BJ (cell line): ENCODE measurements at regions not wholly inside any gene's neighbourhood (a gene's known extent, or its start where the extent isn't known, plus 50 kb on each side); places are given as distances from the start of the nearest gene placed in this dataset.

ENCODE experiments used
- CTCF ChIA-PET: fragments of 350-600 bp; formaldehyde crosslinking; extraction: SDS; loops from one replicate; lab custom pipeline; 2021; ENCODE audit warnings: antibody characterized with exemption, inconsistent platforms; lab: Yijun Ruan, JAX
- POLR2A ChIA-PET: fragments of 300-600 bp; sonication (Branson Sonifier 250); formaldehyde crosslinking; extraction: SDS; loops from one replicate; lab custom pipeline; 2021; ENCODE audit warnings: antibody characterized with exemption; lab: Charles Lee
- DNase-seq: peaks from one replicate; pipeline ENCODE4 v3.0.0-alpha.2; 2011; ENCODE audit warnings: low read depth
- H3K27me3 ChIP-seq: 2 replicates; pipeline ENCODE4 v1.6.0; 2011; ENCODE audit warnings: low read length; ENCODE audit not compliant: control insufficient read depth, insufficient read depth
- H3K36me3 ChIP-seq: 2 replicates; pipeline ENCODE4 v1.5.1; 2011; ENCODE audit warnings: low read length; ENCODE audit not compliant: control insufficient read depth, insufficient read depth
- H3K4me3 ChIP-seq: 2 replicates; pipeline ENCODE4 v1.5.1; 2011; ENCODE audit warnings: low read depth, mild to moderate bottlenecking, control low read depth, low read length
- CTCF ChIP-seq: IDR thresholded peaks from 2 replicates; pipeline ENCODE4 v1.5.1; 2011; ENCODE audit warnings: low read depth, mild to moderate bottlenecking, control low read depth, inconsistent platforms, low read length, moderate library complexity; ENCODE audit not compliant: insufficient read depth

DNA sequence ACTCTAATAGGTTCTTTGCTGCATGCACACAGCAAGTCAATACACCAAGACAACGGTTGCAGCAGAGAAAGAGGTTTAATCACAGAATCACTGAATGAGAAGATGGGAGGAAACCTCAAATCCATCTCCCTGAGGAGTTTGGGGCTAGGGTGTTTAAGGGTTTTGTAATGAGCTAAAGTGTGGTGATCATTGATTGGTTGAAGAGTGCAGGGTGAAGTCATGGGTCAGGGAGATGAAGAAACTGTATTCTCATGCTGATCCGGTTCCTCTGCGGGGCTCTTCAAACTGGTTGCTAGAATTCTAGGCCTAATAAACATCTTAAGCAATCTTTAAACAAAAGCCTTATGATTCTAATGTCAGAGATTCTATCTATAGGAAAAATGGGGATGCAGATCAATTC lies 432.5 kb upstream of the FAM47C start:
- TF ChIP-seq CTCF, result no peak
- no peak overlapping the region for H3K4me3 ChIP-seq
- no peaks in the 10 kb centered on the region for H3K36me3 ChIP-seq
- no peaks in the 10 kb centered on the region for H3K27me3 ChIP-seq
- ChIA-PET CTCF (no interaction called here), POLR2A (no interaction called here)
- DNase-seq, result no peak

- CTCF ChIA-PET, result no interaction called here
- H3K4me3 ChIP-seq, result no peak overlapping the region
- no peak for DNase-seq
- H3K36me3 ChIP-seq, result no peaks in the 10 kb centered on the region
- no peaks in the 10 kb centered on the region for H3K27me3 ChIP-seq
- POLR2A ChIA-PET, result no interaction called here
- no peak for TF ChIP-seq CTCF
These were observed 431.2 kb upstream of the FAM47C start for GRCh38 chrX:36577006-36577405.

GRCh38 chrX:36581030-36581429 lies 427.1 kb upstream of the FAM47C start:
- no peaks in the 10 kb centered on the region for H3K36me3 ChIP-seq
- H3K27me3 ChIP-seq, result no peaks in the 10 kb centered on the region
- CTCF ChIA-PET, result no interaction called here
- no peak for TF ChIP-seq CTCF
- no peak for DNase-seq
- POLR2A ChIA-PET, result no interaction called here
- no peak overlapping the region for H3K4me3 ChIP-seq

GRCh38 chrX:36583674-36584073 lies 424.5 kb upstream of the FAM47C start:
- H3K27me3 ChIP-seq, result no peaks in the 10 kb centered on the region
- no peak for TF ChIP-seq CTCF
- no peak overlapping the region for H3K4me3 ChIP-seq
- ChIA-PET POLR2A (no interaction called here), CTCF (no interaction called here)
- DNase-seq, result no peak
- no peaks in the 10 kb centered on the region for H3K36me3 ChIP-seq

DNA sequence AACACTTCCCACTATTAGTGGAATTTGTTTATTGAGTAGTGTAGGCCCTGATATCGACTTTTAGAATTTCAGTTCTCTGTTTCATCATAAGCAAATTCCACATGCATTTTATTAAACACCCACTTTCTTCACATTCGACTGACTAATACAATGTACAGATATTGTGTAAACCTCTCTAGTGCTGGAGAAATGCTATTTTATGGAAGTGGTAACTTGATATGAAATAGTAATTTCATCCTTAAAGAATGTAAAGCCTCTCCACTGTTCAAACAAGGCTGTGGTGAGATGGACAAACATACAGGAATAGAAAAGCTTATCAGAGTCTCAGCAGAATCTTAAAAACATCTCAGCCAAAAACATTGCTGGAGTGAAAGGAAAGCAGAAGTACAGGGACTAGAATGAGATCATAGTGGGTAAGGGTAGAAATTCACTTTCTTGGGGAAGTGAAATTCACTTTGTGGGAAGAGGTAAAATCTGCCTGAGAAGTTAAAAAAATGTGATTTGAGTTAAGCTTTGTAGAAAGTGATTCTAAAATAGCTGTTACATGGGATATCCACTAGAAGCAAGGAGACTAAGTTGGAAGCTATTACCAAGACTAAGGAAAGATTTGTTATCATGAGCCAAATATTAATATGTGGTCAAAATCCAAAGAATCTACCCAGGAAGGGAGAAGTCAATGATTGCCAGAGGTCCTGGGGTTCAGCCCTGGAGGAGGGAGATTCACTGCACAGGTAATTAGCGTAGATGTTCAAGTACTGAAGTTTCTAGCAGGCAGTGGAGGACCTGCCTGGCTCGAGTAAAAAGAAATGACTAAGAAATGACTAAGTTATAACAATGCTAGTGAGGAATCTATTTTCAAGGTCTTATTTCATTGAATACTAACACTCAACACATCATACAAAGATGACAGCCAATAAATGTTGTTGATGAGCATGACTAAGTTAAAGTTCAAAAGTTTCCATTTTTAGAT lies 398.3 kb upstream of the FAM47C start:
- Histone ChIP-seq H3K4me3 (no peak overlapping the region), H3K27me3 (no peaks in the 10 kb centered on the region), H3K36me3 (no peaks in the 10 kb centered on the region)
- CTCF ChIA-PET, result no interaction called here
- POLR2A ChIA-PET, result no interaction called here
- no peak for DNase-seq
- TF ChIP-seq CTCF, result no peak
